Mammary epithelial cell (primary cell): ENCODE measurements at regions not wholly inside any gene's neighbourhood (a gene's known extent, or its start where the extent isn't known, plus 50 kb on each side); places are given as distances from the start of the nearest gene placed in this dataset.

Source experiments
- CTCF ChIP-seq, 2 donors: IDR thresholded peaks in 1 of 2; conservative IDR thresholded peaks in 1 of 2; 2 replicates each; pipeline ENCODE4 v1.5.1; 2011 to 2012; ENCODE audit warnings: inconsistent platforms in 2 of 2, low read length in 2 of 2, mild to moderate bottlenecking in 2 of 2, control low read depth in 1 of 2, low read depth in 1 of 2; ENCODE audit not compliant: insufficient read depth in 1 of 2; ENCODE audit errors: extremely low read depth in 1 of 2
- EZH2 ChIP-seq: IDR thresholded peaks from 2 replicates; pipeline ENCODE4 v1.6.1; 2012; ENCODE audit warnings: low read length, inconsistent platforms, borderline replicate concordance

GRCh38 chr5:108619815-108620214, 127.9 kb upstream of the FER start:
- TF ChIP-seq CTCF (conservative IDR thresholded peaks at IDR 0.05 in 1 of 2, IDR thresholded peaks at IDR 0.05 in 1 of 2; ENCODE audit: extremely low read depth in 1 of 2, insufficient read depth in 1 of 2, low read depth in 1 of 2, low read length in 2 of 2) (no peak), EZH2 (no peak)
